GM12878 (cell line): ENCODE measurements at regions not wholly inside any gene's neighbourhood (a gene's known extent, or its start where the extent isn't known, plus 50 kb on each side); places are given as distances from the start of the nearest gene placed in this dataset.

Experiments used
- ATAC-seq: fragments of 200-7000 bp; cut with Tn5 transposase; 3 replicates; pipeline ENCODE4 v1.9.1; 2020; ENCODE audit warnings: mild to moderate bottlenecking, moderate library complexity
- BruUV-seq: library from RNA; stranded (reverse); fragments of 400-500 nt; replicated peaks from 2 replicates; lab custom pipeline; 2021; lab: Mats Ljungman, UMichigan
- CTCF ChIA-PET: fragments of 300-600 bp; sonication (Branson Sonifier 250); formaldehyde crosslinking; extraction: SDS; loops from one replicate; lab custom pipeline; 2021; ENCODE audit warnings: inconsistent platforms; lab: Yijun Ruan, JAX
- POLR2A ChIA-PET: fragments of 350-600 bp; formaldehyde crosslinking; extraction: SDS; loops from one replicate; lab custom pipeline; 2021; ENCODE audit warnings: inconsistent platforms; lab: Charles Lee
- RAD21 ChIA-PET: fragments of 300-600 bp; sonication (Branson Sonifier 250); formaldehyde crosslinking; loops from one replicate; lab custom pipeline; 2023; ENCODE audit warnings: antibody characterized with exemption; ENCODE audit not compliant: unreplicated experiment; lab: Charles Lee
- SMC1A ChIA-PET: fragments of 300-600 bp; sonication (Branson Sonifier 250); formaldehyde crosslinking; loops from one replicate; lab custom pipeline; 2023; ENCODE audit not compliant: unreplicated experiment, uncharacterized antibody; lab: Charles Lee
- DNase-seq: peaks from one replicate; pipeline ENCODE4 v3.0.0-alpha.2; 2011; ENCODE audit warnings: low read depth, low spot score
- FAIRE-seq: peaks from 3 replicates; lab custom pipeline; 2011; peaks lifted over from hg19 to GRCh38; lab: Jason Lieb, UNC
- H2AFZ ChIP-seq: 2 replicates; pipeline ENCODE4 v1.6.0; 2011; ENCODE audit warnings: low read depth, low read length, control low read depth; ENCODE audit not compliant: control insufficient read depth
- H3K27ac ChIP-seq: 2 replicates; pipeline ENCODE4 v1.5.1; 2011; ENCODE audit warnings: control low read depth; ENCODE audit not compliant: control insufficient read depth, insufficient read depth
- H3K27me3 ChIP-seq, 2 experiments: replicated peaks in 1 of 2; 2 replicates each; pipeline versions ENCODE4 v1.6.0 to v1.6.1; 2011; ENCODE audit warnings: low read length in 1 of 2; ENCODE audit not compliant: control insufficient read depth in 2 of 2, insufficient read depth in 2 of 2
- H3K36me3 ChIP-seq, 2 experiments: 2 replicates each; pipeline ENCODE4 v1.5.1; 2011; ENCODE audit warnings: low read length in 1 of 2; ENCODE audit not compliant: control insufficient read depth in 2 of 2, insufficient read depth in 2 of 2
- H3K4me1 ChIP-seq: 2 replicates; pipeline ENCODE4 v1.6.1; 2011; ENCODE audit warnings: mild to moderate bottlenecking, low read length, moderate library complexity, mixed read lengths; ENCODE audit not compliant: control insufficient read depth, insufficient read depth
- H3K4me2 ChIP-seq: 2 replicates; pipeline ENCODE4 v1.6.0; 2011; ENCODE audit warnings: control low read depth; ENCODE audit not compliant: control insufficient read depth, insufficient read depth
- H3K4me3 ChIP-seq: fragments of 200-600 bp; sonication (generic); 2 replicates; pipeline ENCODE4 v1.5.1; 2016
- H3K79me2 ChIP-seq: 2 replicates; pipeline ENCODE4 v1.6.0; 2011; ENCODE audit warnings: low read length; ENCODE audit not compliant: control insufficient read depth, insufficient read depth
- H3K9ac ChIP-seq: 2 replicates; pipeline ENCODE4 v1.8.0; 2011; ENCODE audit warnings: low read length, control low read depth, mixed read lengths; ENCODE audit not compliant: control insufficient read depth, insufficient read depth
- H3K9me3 ChIP-seq: replicated peaks from 3 replicates; pipeline ENCODE4 v1.5.1; 2011; ENCODE audit warnings: mild to moderate bottlenecking, low read length; ENCODE audit not compliant: control insufficient read depth, insufficient read depth
- H4K20me1 ChIP-seq: 2 replicates; pipeline ENCODE4 v1.6.0; 2011; ENCODE audit not compliant: control insufficient read depth, insufficient read depth
- EED ChIP-seq: sonication (generic); IDR thresholded peaks from 2 replicates; pipeline ENCODE4 v1.6.1; 2016; ENCODE audit warnings: antibody characterized with exemption, low read depth
- ESRRA ChIP-seq: IDR thresholded peaks from 2 replicates; pipeline ENCODE4 v1.6.1; 2012; ENCODE audit warnings: mild to moderate bottlenecking, low read length, improper control_type of control experiment
- ETV6 ChIP-seq, 2 experiments: fragments of 450-650 bp in 1 of 2; IDR thresholded peaks in 1 of 2; conservative IDR thresholded peaks in 1 of 2; 2 replicates each; pipeline ENCODE4 v1.6.1; 2014; ENCODE audit warnings: antibody characterized with exemption in 1 of 2, borderline replicate concordance in 1 of 2, low read depth in 1 of 2, mild to moderate bottlenecking in 1 of 2, moderate library complexity in 1 of 2
- GATAD2B ChIP-seq: fragments of 450-650 bp; conservative IDR thresholded peaks from 2 replicates; pipeline ENCODE4 v1.6.1; 2017; ENCODE audit warnings: low read depth, mild to moderate bottlenecking, moderate library complexity
- IKZF1 ChIP-seq: fragments of 450-650 bp; conservative IDR thresholded peaks from 2 replicates; pipeline ENCODE4 v1.6.1; 2017; ENCODE audit warnings: antibody characterized with exemption, mild to moderate bottlenecking
- IKZF2 ChIP-seq, 2 experiments: fragments of 450-650 bp; IDR thresholded peaks; 2 replicates each; pipeline ENCODE4 v1.6.1; 2017; ENCODE audit warnings: mild to moderate bottlenecking in 2 of 2, moderate library complexity in 2 of 2
- JUNB ChIP-seq: IDR thresholded peaks from 2 replicates; pipeline ENCODE4 v1.6.1; 2016; ENCODE audit warnings: antibody characterized with exemption, mild to moderate bottlenecking
- JUND ChIP-seq: IDR thresholded peaks from 2 replicates; pipeline ENCODE4 v1.6.1; 2012; ENCODE audit warnings: low read depth, mild to moderate bottlenecking, low read length, improper control_type of control experiment, moderate library complexity
- KAT2A ChIP-seq: conservative IDR thresholded peaks from 2 replicates; pipeline ENCODE4 v1.6.1; 2011; ENCODE audit warnings: low read depth, low read length; ENCODE audit not compliant: control insufficient read depth
- KLF5 ChIP-seq: fragments of 450-650 bp; IDR thresholded peaks from 2 replicates; pipeline ENCODE4 v1.6.1; 2014; ENCODE audit warnings: mild to moderate bottlenecking; ENCODE audit not compliant: partially characterized antibody
- MEF2A ChIP-seq: IDR thresholded peaks from 2 replicates; pipeline ENCODE4 v1.6.1; 2011; ENCODE audit warnings: low read depth, mild to moderate bottlenecking, low read length, moderate library complexity; ENCODE audit not compliant: insufficient read depth
- PAX5 ChIP-seq: IDR thresholded peaks from 2 replicates; pipeline ENCODE4 v1.6.1; 2011; ENCODE audit warnings: low read depth, low read length, borderline replicate concordance
- RCOR1 ChIP-seq: conservative IDR thresholded peaks from 2 replicates; pipeline ENCODE4 v1.6.1; 2012; ENCODE audit warnings: low read depth, low read length, improper control_type of control experiment
- RUNX3 ChIP-seq: IDR thresholded peaks from 2 replicates; pipeline ENCODE4 v1.6.1; 2012; ENCODE audit warnings: low read length, inconsistent platforms
- SIX5 ChIP-seq: IDR thresholded peaks from 2 replicates; pipeline ENCODE4 v1.6.1; 2011; ENCODE audit warnings: mild to moderate bottlenecking, low read depth, low read length, moderate library complexity; ENCODE audit not compliant: severe bottlenecking
- WGBS: methylation state at CpG from one replicate; pipeline ENCODE4 v1.1.6; 2016; ENCODE audit warnings: low lambda C conversion rate; ENCODE audit not compliant: insufficient replicate concordance, insufficient coverage; ENCODE audit errors: missing lambda C conversion rate; 5-methylcytosine and 5-hydroxymethylcytosine counted together
- in situ Hi-C: fragments of 300-500 bp; cut with MboI; formaldehyde crosslinking; loops from 9 replicates; pipeline ENCODE4 v1.14.3; 2018; ENCODE audit warnings: mixed read lengths
- intact Hi-C: fragments of 100-400 bp; cut with micrococcal nuclease; formaldehyde crosslinking; loops from one replicate; pipeline ENCODE4 v1.14.2; 2022; ENCODE audit not compliant: unreplicated experiment
- TF ChIP-seq, protein P1 (sequence below): fragments of 450-650 bp; IDR thresholded peaks from 2 replicates; pipeline ENCODE4 v1.6.1; 2017; ENCODE audit warnings: low read depth, mild to moderate bottlenecking, moderate library complexity

DNA sequence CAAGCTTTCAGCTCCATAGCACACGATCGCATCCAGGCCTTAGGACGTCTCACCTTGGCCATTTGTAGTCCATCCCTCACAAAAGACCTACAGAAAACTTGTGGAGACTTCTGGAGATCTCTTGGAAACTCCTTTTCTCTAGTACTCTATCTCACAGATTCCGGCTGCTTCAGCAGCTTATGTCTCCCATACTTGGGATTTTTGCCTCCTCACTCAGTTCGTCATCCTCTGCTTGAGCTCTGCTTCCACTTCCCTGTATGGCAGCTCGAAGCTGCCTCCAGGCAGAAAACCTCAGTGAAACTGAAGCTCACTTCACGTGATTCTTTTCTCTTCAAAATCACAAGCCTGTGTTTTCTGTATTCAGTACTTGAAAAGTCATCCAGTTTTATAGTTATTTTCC, 178.7 kb upstream of the GDF10 start (continued):
- TF ChIP-seq, protein P1, sequence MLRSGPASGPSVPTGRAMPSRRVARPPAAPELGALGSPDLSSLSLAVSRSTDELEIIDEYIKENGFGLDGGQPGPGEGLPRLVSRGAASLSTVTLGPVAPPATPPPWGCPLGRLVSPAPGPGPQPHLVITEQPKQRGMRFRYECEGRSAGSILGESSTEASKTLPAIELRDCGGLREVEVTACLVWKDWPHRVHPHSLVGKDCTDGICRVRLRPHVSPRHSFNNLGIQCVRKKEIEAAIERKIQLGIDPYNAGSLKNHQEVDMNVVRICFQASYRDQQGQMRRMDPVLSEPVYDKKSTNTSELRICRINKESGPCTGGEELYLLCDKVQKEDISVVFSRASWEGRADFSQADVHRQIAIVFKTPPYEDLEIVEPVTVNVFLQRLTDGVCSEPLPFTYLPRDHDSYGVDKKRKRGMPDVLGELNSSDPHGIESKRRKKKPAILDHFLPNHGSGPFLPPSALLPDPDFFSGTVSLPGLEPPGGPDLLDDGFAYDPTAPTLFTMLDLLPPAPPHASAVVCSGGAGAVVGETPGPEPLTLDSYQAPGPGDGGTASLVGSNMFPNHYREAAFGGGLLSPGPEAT, result no peak
- TF ChIP-seq ETV6 (conservative IDR thresholded peaks at IDR 0.05 in 1 of 2, IDR thresholded peaks at IDR 0.05 in 1 of 2; ENCODE audit: borderline replicate concordance in 1 of 2, low read depth in 1 of 2) (no peak), IKZF2 (IDR thresholded peaks at IDR 0.05) (no peak), MEF2A (no peak)

DNA sequence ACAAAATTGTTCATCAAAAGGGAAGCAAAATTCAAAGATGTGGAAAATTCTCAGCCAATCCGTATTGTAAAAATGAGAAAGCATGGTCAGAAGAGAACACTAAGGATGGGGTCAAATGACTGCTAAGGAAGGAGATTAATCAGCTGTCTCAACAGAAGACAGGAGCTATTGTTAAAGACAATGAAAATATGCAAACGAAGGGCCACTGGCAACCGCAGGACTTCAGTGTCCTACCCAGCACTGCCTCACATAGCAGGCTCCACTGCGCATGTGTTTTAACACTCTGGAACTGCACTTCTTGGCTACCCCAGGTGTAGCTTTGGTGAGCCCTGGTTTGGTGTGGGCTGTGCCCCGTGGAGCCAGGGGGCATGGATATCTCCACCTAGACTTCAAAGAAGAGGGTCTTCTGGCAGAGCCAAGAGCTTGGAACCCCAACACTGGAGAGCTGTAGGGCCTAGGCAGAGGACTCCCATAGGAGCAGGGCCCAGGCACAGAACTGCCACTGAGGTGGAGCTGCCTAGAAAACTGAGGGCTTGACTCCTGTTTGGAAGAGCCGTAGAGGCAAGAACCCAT, 176.2 kb upstream of the GDF10 start:
- Histone ChIP-seq H3K79me2 (no peaks in the 10 kb centered on the region), H3K36me3 (no peaks in the 10 kb centered on the region), H3K4me2 (no peak overlapping the region), H3K27me3 (no peaks in the 10 kb centered on the region; a peak in 2 of 4 replicates)
- CTCF ChIA-PET, result no interaction called here
- ATAC-seq, result no peak
- no TSS peak for BruUV-seq
- no peak for FAIRE-seq
- WGBS, result 22% methylated on average over 6 of the region's 6 CpGs
- no peak for TF ChIP-seq KLF5
- TF ChIP-seq RCOR1, result no peak
- TF ChIP-seq ESRRA, result no peak
- TF ChIP-seq PAX5, result no peak
- no peak for TF ChIP-seq JUNB
- TF ChIP-seq KAT2A, result no peak
- no peak for TF ChIP-seq JUND
- TF ChIP-seq GATAD2B, result no peak
- no peak for TF ChIP-seq SIX5
- no peak for TF ChIP-seq IKZF1
- TF ChIP-seq EED, result no peak
- no peak for TF ChIP-seq RUNX3
- TF ChIP-seq, all 136 proteins: peak for 0
- SMC1A ChIA-PET, result no interaction called here
- Histone ChIP-seq H2AFZ (no peak overlapping the region), H4K20me1 (no peaks in the 10 kb centered on the region), H3K9me3 (no peaks in the 10 kb centered on the region), H3K27ac (no peak overlapping the region), H3K9ac (no peak overlapping the region), H3K4me1 (no peaks in the 10 kb centered on the region), H3K4me3 (no peak overlapping the region)
- in situ Hi-C loops, result no loop called here
- no peak for DNase-seq
- RAD21 ChIA-PET, result no interaction called here
- POLR2A ChIA-PET, result no interaction called here
- intact Hi-C loops, result no loop called here
